Right hindlimb (tissue), 1 donor: ENCODE measurements at regions not wholly inside any gene's neighbourhood (a gene's known extent, or its start where the extent isn't known, plus 50 kb on each side); places are given as distances from the start of the nearest gene placed in this dataset.

Experiments used
- DNase-seq: peaks from one replicate; pipeline ENCODE4 v3.0.0-alpha.2; 2018

- DNase-seq, result no peak
Observed at GRCh38 chr6:56709650-56710049, 67.0 kb upstream of the DST start.

GRCh38 chr6:56708810-56709597 is 66.3 kb upstream of the DST start:
- DNase-seq, result no peak

DNA sequence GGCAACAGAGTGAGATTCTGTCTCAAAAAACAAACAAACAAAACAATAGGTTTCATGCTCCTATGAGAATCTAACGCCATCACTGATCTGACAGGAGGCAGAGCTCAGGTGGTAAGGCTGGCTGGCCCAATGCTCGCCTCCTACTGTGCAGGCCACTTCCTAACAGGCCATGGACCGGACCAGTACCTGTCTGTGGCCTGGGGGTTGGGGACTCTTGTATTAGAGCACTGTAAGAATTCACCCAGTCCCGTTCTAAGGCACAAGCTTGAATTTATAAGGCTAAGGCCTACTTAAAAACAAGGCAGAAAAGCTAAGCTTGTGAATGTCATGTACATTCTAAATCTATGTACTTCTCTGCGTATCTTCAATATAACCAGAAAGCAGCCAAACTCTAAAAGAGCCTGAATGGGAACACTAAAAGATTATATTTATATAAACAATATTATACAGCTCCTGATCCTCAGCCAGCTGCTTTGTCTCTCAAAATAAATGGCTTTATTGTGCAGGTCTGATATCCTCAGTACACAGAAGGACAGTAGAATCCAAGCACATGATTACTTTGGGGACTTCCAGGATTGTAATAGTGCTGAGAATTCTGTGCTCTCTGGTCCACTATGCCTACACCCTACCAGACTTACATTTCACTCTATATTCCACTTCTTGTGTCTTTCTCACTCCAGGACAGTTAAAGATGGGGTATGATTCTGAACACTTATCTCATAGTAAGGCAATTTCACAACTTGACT is 64.5 kb upstream of the DST start:
- DNase-seq, result no peak

GRCh38 chr6:56699066-56699654 is 56.5 kb upstream of the DST start:
- no peak for DNase-seq

- DNase-seq, result no peak
Observed at GRCh38 chr6:56695702-56696101, 53.0 kb upstream of the DST start.

DNA sequence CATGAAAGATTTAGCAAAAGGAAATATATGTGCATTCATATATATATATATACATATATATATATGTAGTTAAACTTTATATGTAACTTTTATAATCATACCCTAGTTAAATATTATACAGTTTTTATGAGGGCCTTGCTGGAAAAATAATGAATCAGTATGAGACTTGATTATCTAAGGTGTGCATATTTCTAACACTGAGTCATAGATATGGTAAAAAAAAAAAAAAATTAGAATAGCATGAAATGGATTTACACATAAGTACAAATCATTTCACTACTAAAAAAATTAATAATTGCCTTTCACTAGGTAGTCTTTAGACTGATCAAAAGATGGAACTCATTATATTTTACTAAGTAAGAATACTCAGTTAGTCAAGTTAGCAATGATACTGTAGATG is 51.3 kb upstream of the DST start:
- no peak for DNase-seq

DNA sequence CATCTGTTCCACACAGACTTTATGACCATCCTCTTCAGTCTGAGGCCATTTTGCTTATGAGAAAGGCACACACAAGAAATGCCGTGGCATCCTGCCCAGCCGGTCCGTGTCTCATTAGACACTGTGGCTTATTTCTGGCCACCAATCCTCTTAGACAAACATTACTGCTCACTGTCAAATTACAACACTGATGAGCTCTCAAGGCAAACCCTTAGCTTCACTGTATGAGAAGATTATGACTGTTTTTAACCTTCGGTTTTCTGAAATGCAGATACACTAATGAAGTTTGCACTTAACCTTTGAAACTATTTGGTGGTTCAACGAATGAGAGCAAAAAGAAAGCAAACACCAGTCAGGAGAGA is 50.5 kb upstream of the DST start:
- peak; percentile 75 for DNase-seq

GRCh38 chr6:56692523-56693245 is 50.0 kb upstream of the DST start:
- peak; percentile 25 for DNase-seq
